PC-9 (cell line): ENCODE measurements at regions not wholly inside any gene's neighbourhood (a gene's known extent, or its start where the extent isn't known, plus 50 kb on each side); places are given as distances from the start of the nearest gene placed in this dataset.

Source experiments
- BruUV-seq: library from RNA; stranded (reverse); fragments of 400-500 nt; replicated peaks from 2 replicates; lab custom pipeline; 2021; lab: Mats Ljungman, UMichigan
- CTCF ChIA-PET: fragments of 300-600 bp; sonication (Branson Sonifier 250); formaldehyde crosslinking; loops from one replicate; lab custom pipeline; 2022; ENCODE audit warnings: antibody characterized with exemption; lab: Charles Lee
- POLR2A ChIA-PET: fragments of 300-600 bp; sonication (Branson Sonifier 250); formaldehyde crosslinking; loops from one replicate; lab custom pipeline; 2022; ENCODE audit warnings: antibody characterized with exemption; ENCODE audit not compliant: unreplicated experiment; lab: Charles Lee
- DNase-seq, 2 experiments: peaks; one replicate each; pipeline versions ENCODE4 v3.0.0 to v3.0.0-alpha.2; 2015 to 2022; ENCODE audit warnings: mixed read lengths in 1 of 2
- H2AFZ ChIP-seq: fragments of 200-600 bp; sonication (generic); 2 replicates; pipeline ENCODE4 v1.8.1; 2017; ENCODE audit warnings: antibody characterized with exemption
- H3F3A ChIP-seq: fragments of 200-600 bp; sonication (generic); 2 replicates; pipeline ENCODE4 v1.8.1; 2017; ENCODE audit warnings: antibody characterized with exemption, mild to moderate bottlenecking, low read depth; ENCODE audit not compliant: insufficient read depth
- H3K27ac ChIP-seq: fragments of 200-600 bp; sonication (generic); 2 replicates; pipeline ENCODE4 v1.6.1; 2016; ENCODE audit warnings: mixed run types
- H3K27me3 ChIP-seq: fragments of 200-600 bp; sonication (generic); 2 replicates; pipeline ENCODE4 v1.6.1; 2016; ENCODE audit warnings: low read depth, mixed run types; ENCODE audit not compliant: insufficient read depth
- H3K36me3 ChIP-seq: fragments of 200-600 bp; sonication (generic); 2 replicates; pipeline ENCODE4 v1.6.1; 2016; ENCODE audit warnings: low read depth, mixed run types
- H3K4me1 ChIP-seq: fragments of 200-600 bp; sonication (generic); replicated peaks from 2 replicates; pipeline ENCODE4 v1.6.1; 2016; ENCODE audit warnings: mixed run types; ENCODE audit not compliant: insufficient read depth
- H3K4me2 ChIP-seq: fragments of 200-600 bp; sonication (generic); 2 replicates; pipeline ENCODE4 v1.6.1; 2017; ENCODE audit warnings: mixed run types
- H3K4me3 ChIP-seq: fragments of 200-600 bp; sonication (generic); 2 replicates; pipeline ENCODE4 v1.6.1; 2016; ENCODE audit warnings: mixed run types
- H3K79me2 ChIP-seq: fragments of 200-600 bp; sonication (generic); 2 replicates; pipeline ENCODE4 v1.6.1; 2017; ENCODE audit warnings: low read depth, mixed run types
- H3K9me2 ChIP-seq: fragments of 200-600 bp; sonication (generic); 2 replicates; pipeline ENCODE4 v1.8.1; 2017; ENCODE audit warnings: mild to moderate bottlenecking; ENCODE audit not compliant: insufficient read depth
- H3K9me3 ChIP-seq: fragments of 200-600 bp; sonication (generic); 2 replicates; pipeline ENCODE4 v1.8.1; 2016; ENCODE audit warnings: low read depth; ENCODE audit not compliant: insufficient read depth
- H4K20me1 ChIP-seq: fragments of 200-600 bp; sonication (generic); 2 replicates; pipeline ENCODE4 v1.8.1; 2017; ENCODE audit not compliant: insufficient read depth
- EZH2 ChIP-seq: fragments of 200-600 bp; sonication (generic); IDR thresholded peaks from 2 replicates; pipeline ENCODE4 v1.8.0; 2017; ENCODE audit warnings: antibody characterized with exemption, low read depth
- intact Hi-C: fragments of 100-400 bp; cut with micrococcal nuclease; formaldehyde crosslinking; loops from one replicate; pipeline ENCODE4 v1.10.0; 2022; ENCODE audit not compliant: unreplicated experiment
- TF ChIP-seq, protein P1 (sequence below): fragments of 200-600 bp; sonication (generic); conservative IDR thresholded peaks from 2 replicates; pipeline ENCODE4 v1.6.1; 2017; ENCODE audit warnings: mixed run types, antibody characterized with exemption, mild to moderate bottlenecking, moderate library complexity

DNA sequence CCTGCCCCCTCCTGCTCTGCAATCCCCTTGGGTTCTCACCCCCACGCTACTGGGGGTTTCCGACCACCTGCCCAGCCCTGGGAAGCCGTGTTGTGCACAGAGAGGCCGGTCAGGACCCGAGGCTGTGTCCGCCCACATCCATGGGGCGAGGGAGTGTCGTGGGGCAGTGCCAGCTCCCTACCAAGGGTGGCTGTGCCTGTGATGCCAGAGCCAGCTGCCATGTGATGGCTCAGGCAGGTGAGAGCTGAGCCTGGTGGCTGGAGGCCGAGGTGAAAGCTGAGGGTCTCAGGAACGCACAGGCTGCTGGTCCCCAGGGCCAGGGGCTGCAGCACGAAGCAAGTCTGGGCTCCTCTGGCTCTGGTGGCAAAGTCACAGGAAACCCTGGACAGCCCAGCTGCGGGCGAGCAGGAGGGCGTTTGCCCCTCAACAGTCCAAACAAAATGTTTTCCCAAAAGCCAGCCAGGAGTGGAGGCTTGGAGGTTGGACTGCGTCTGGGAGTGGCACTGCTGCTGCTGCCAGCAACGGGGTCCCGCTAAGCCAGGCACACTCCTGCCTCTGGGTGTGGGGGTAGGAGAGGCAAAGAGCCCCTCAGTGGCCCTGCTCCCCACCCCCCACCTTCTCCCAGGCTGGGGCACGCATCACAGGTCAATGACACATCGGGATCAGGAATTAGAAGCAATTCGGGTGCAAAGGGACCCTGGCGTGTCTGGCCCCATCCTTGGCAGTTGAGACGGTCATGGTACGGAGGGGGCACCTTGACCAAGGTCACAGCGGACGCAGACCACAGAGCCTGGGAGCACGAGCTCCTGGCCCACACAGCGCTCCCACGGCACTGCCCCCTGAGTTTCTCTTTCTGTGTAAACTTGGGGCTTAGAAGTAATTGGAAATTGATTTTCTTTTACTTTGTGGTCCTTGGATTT lies 72.4 kb upstream of the GPC1 start:
- no peaks in the 10 kb centered on the region for H3K79me2 ChIP-seq
- no peak overlapping the region for H3K4me2 ChIP-seq
- no peak for DNase-seq
- no peaks in the 10 kb centered on the region for H3K9me3 ChIP-seq
- H3K27me3 ChIP-seq, result peaks cover 8% of the 10 kb centered on the region; the same call in 1 of the 2 replicates
- H3K4me1 ChIP-seq, result peaks cover 6% of the 10 kb centered on the region
- H3K27ac ChIP-seq, result no peak overlapping the region
- no peaks in the 10 kb centered on the region for H3K9me2 ChIP-seq
- no peak overlapping the region for H3K4me3 ChIP-seq
- CTCF ChIA-PET, result no interaction called here
- TF ChIP-seq EZH2, result no peak
- TF ChIP-seq, protein P1, sequence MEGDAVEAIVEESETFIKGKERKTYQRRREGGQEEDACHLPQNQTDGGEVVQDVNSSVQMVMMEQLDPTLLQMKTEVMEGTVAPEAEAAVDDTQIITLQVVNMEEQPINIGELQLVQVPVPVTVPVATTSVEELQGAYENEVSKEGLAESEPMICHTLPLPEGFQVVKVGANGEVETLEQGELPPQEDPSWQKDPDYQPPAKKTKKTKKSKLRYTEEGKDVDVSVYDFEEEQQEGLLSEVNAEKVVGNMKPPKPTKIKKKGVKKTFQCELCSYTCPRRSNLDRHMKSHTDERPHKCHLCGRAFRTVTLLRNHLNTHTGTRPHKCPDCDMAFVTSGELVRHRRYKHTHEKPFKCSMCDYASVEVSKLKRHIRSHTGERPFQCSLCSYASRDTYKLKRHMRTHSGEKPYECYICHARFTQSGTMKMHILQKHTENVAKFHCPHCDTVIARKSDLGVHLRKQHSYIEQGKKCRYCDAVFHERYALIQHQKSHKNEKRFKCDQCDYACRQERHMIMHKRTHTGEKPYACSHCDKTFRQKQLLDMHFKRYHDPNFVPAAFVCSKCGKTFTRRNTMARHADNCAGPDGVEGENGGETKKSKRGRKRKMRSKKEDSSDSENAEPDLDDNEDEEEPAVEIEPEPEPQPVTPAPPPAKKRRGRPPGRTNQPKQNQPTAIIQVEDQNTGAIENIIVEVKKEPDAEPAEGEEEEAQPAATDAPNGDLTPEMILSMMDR, result no peak
- BruUV-seq, result no TSS peak
- no peak overlapping the region for H2AFZ ChIP-seq
- intact Hi-C loops, result no loop called here
- POLR2A ChIA-PET, result no interaction called here
- H3K36me3 ChIP-seq, result no peaks in the 10 kb centered on the region
- no peaks in the 10 kb centered on the region for H4K20me1 ChIP-seq
- peaks cover 13% of the 10 kb centered on the region; the same call in 1 of the 2 replicates for H3F3A ChIP-seq

DNA sequence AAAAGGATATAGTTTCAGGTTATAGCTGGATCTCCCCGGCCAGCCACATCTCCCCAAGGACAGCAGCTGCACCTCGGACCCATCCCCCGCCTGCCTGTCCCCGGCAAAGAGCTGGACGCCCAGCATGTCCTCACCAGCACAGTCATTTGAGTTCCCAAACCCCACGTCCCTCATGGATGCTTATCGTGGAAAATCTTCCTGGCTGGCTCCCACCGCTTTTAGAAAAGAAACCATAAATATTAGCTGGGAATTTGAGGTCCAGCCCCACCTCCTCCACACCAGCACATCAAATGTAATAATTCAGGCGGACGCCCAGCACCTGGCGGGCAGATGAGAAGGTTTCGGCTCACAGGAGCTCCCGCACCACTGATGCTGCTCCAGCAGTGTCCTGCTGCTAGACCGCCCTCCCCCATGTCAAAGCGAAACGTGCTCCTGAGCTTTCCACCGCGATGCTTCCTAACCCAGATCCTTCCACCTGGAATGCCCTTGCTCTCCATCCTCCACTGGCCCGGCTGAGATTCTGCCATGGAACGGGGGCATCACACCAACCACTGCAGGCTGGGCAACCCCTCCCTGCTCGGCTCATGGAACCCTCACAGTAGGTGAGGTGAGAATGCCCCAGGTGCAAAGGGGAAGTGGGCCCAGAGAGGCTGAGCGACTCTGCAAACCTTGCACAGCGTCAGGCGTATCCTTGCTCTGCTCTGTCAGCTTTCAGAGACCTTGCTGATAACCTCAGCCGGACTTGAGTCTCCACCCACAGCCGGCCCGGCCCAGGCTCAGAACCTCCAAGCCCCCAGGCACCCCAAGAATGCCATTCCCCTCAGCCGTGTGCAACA lies 71.5 kb upstream of the GPC1 start:
- intact Hi-C loops, result no loop called here
- no peaks in the 10 kb centered on the region for H3K36me3 ChIP-seq
- no peak overlapping the region for H3K27ac ChIP-seq
- no peaks in the 10 kb centered on the region for H4K20me1 ChIP-seq
- peaks cover 22% of the 10 kb centered on the region; the same call in 1 of the 2 replicates for H3F3A ChIP-seq
- no peak for TF ChIP-seq EZH2
- TF ChIP-seq, protein P1, result no peak
- ChIA-PET CTCF (no interaction called here), POLR2A (no interaction called here)
- H3K9me2 ChIP-seq, result no peaks in the 10 kb centered on the region
- H2AFZ ChIP-seq, result no peak overlapping the region
- no peak for DNase-seq
- H3K9me3 ChIP-seq, result no peaks in the 10 kb centered on the region
- BruUV-seq, result no TSS peak
- no peak overlapping the region for H3K4me2 ChIP-seq
- no peak overlapping the region for H3K4me3 ChIP-seq
- H3K4me1 ChIP-seq, result peaks cover 15% of the 10 kb centered on the region
- H3K27me3 ChIP-seq, result peaks cover 8% of the 10 kb centered on the region; the same call in 1 of the 2 replicates
- no peaks in the 10 kb centered on the region for H3K79me2 ChIP-seq

GRCh38 chr2:240364582-240364960 lies 70.9 kb upstream of the GPC1 start:
- peaks cover 26% of the 10 kb centered on the region for H3F3A ChIP-seq
- H3K27ac ChIP-seq, result no peak overlapping the region
- 0 out of 2 replicates have a peak, but pooled peaks cover 8% of the 10 kb centered on the region for H3K27me3 ChIP-seq
- ChIA-PET CTCF (no interaction called here), POLR2A (no interaction called here)
- no peak overlapping the region for H3K4me2 ChIP-seq
- H2AFZ ChIP-seq, result no peak overlapping the region
- BruUV-seq, result no TSS peak
- H3K4me3 ChIP-seq, result no peak overlapping the region
- no peaks in the 10 kb centered on the region for H3K9me3 ChIP-seq
- peaks cover 21% of the 10 kb centered on the region for H3K4me1 ChIP-seq
- no peaks in the 10 kb centered on the region for H4K20me1 ChIP-seq
- no peaks in the 10 kb centered on the region for H3K9me2 ChIP-seq
- TF ChIP-seq, protein P1, result no peak
- TF ChIP-seq EZH2, result no peak
- intact Hi-C loops, result no loop called here
- H3K79me2 ChIP-seq, result no peaks in the 10 kb centered on the region
- no peak for DNase-seq
- H3K36me3 ChIP-seq, result no peaks in the 10 kb centered on the region
